ENCODE measurements at regions not wholly inside any gene's neighbourhood (a gene's known extent, or its start where the extent isn't known, plus 50 kb on each side); places are given as distances from the start of the nearest gene placed in this dataset.
"Not testable (repeated sequence)": the region's sequence is repeated elsewhere in the genome, so short reads cannot be mapped to it uniquely, and the experiment has no call there.

DNA sequence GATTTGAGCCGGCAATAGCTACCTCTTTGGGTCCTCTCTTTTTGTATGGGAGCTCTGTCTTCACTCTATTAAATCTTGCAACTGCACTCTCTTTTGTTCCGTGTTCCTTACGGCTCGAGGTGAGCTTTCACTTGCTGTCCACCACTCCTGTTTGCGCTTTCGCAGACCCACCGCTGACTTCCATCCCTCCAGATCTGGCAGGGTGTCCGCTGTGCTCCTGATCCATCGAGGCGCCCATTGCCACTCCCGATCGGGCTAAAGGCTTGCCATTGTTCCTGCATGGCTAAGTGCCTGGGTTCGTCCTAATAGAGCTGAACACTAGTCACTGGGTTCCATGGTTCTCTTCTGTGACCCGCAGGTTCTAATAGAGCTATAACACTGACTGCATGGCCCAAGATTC lies 304.9 kb upstream of the MDFIC2 start:
- TF ChIP-seq, protein P1, sequence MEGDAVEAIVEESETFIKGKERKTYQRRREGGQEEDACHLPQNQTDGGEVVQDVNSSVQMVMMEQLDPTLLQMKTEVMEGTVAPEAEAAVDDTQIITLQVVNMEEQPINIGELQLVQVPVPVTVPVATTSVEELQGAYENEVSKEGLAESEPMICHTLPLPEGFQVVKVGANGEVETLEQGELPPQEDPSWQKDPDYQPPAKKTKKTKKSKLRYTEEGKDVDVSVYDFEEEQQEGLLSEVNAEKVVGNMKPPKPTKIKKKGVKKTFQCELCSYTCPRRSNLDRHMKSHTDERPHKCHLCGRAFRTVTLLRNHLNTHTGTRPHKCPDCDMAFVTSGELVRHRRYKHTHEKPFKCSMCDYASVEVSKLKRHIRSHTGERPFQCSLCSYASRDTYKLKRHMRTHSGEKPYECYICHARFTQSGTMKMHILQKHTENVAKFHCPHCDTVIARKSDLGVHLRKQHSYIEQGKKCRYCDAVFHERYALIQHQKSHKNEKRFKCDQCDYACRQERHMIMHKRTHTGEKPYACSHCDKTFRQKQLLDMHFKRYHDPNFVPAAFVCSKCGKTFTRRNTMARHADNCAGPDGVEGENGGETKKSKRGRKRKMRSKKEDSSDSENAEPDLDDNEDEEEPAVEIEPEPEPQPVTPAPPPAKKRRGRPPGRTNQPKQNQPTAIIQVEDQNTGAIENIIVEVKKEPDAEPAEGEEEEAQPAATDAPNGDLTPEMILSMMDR (IDR thresholded peaks at IDR 0.05; ENCODE audit: insufficient read depth, low read length, poor library complexity, severe bottlenecking): not testable (repeated sequence)
- not testable (repeated sequence) for TF ChIP-seq EZH2phosphoT487 (conservative IDR thresholded peaks at IDR 0.05; ENCODE audit: low read length)

Data from SU-DHL-6 (cell line).